Dedifferentiated amniotic fluid mesenchymal stem cell (primary cell): ENCODE measurements at regions not wholly inside any gene's neighbourhood (a gene's known extent, or its start where the extent isn't known, plus 50 kb on each side); places are given as distances from the start of the nearest gene placed in this dataset.

Experiments
- DNase-seq: peaks from one replicate; pipeline ENCODE4 v3.0.0-alpha.2; 2016; ENCODE audit errors: extremely low spot score

DNA sequence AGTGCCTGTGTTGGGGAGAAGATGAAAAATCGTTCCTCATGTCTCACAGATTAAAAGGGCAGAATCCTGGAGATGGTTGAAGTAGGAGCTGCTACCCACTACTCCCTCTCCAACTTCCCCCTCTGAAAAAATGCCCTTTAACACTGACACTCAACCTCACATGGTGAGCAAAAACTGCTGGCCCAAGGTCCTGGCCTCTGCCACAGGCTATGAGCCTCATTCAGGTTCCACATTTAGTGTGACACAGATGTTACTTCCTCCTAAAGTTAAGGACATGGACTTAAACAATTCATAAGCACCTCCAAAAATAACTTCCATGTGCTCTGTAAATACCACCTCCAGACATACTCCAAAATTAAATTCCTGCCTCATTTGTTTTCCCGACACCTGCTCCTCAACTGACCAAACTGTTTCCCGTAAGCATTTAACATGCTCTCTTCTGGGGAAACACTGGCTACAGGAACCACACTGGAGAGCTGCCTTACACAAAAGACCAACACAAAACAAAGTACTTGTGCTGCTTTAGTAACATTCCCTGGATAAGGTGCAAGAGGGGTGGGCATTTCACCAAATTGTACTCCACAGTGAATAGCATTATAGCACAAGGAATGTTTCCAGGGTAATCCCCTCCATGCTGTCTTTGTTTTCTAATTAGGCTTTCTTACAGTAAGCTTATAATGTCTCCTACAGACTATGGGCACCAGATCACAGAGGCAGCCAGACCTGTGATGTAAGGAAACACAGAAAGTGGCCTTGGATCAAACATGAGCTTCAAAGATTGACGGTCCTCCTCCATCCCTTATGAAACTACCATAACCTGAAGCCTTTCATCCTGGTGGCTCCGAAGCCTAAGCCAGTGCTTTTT is 57.0 kb downstream of the PHLDA1 start:
- no peak for DNase-seq

DNA sequence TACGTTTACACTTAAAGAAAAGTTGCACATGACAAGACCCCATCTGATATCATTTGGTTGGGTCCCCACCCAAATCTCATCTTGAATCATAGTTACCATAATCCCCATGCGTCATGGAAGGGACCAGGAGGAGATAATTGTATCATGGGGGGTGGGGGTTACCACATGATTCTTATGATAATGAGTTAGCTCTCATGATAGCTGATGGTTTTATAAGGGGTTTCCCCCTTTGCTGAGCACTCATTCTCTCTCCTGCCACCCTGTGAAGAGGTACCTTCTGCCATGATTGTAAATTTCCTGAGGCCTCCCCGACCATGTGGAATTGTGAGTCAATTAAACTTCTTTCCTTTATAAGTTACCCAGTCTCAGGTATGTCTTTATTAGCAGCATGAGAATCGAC is 60.3 kb downstream of the PHLDA1 start:
- DNase-seq: no peak

DNA sequence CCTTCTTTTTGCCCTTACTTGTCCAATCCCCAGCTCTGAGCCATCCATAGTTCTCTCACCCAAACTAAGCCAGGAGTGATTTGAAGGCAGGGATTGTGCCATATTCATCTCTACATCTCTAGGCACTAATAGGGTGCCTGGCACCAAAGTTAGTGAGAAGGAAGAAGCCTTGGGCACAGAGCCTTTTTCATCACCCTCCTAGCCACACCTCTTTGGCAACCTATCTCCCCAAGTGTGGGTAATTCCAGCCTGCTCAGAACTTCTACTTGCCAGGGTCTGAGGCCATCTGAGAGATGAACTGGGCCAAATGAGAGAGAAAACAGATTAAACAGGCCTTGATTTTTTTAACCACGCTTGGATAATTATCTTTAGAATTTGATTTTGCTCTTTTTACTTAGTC is 61.3 kb downstream of the PHLDA1 start:
- no peak for DNase-seq

- DNase-seq: no peak
These were observed 61.8 kb downstream of the PHLDA1 start for GRCh38 chr12:75969768-75970167.

- DNase-seq: no peak
These were observed 65.9 kb downstream of the PHLDA1 start for GRCh38 chr12:75965661-75966060.

DNA sequence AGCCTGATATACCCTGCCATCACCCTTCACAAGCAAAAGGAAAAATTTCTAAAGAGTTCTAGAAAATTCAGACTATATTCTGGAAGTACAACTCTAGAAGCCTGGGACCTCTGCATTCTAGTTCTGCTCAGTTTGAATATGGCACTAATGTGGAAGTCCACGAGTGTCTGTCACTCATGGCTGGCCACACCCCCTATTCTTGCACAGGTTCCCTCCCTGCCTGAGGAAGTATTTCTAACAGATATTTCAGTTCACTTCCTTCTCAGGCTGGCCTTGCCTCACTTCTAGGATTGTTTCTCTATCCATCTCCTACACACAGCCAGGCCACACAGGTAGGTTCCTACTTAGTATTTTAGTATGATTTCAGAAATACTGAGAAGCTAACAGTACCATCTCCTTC is 67.4 kb downstream of the PHLDA1 start:
- no peak for DNase-seq

DNA sequence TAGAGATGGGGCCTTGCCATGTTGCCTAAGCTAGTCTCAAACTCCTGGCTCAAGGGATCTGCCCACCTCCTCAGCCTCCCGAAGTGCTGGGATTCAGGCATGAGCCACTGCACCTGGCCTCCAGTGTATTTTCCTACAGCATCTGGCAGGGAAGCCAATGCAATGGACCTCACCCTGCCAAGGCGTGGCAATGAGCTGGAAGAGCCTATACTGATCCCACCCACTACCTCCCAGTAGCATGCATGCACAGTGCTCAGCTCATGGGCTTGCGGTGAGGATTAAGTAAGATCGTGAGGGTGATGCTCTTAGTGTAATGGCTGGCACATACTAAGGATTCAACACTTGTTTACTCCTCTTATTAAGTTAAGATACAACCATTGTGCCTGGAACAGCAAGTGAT is 69.7 kb downstream of the PHLDA1 start:
- DNase-seq: no peak

DNA sequence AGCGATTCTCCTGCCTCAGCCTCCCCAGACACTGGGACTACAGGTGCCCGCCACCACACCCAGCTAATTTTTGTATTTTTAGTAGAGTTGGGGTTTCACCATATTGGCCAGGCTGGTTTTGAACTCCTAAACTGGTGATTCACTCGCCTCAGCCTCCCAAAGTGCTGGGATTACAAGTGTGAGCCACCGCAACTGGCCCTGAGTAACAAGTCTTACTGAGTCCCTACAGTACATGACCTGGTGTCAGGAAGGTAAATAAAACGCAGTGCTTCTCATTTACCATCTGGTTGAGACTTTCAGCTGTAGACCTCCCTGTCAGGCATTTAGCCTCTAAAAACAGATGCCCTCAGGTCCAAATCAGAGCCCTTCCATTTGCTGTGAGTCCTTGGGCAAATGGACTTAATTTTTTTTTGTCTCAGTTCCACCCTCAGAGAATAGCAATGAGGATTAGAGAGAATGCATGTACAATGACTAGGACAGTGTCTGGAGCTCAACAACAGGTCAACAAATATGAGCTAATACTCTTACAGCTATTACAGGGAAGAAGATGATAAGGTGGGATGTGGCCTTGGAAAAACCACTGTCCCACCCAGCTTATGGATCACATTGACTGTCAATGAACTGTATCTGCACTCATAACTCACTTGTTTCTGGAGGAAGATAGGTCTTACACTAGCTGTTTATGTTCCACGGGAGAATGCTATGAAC is 70.5 kb downstream of the PHLDA1 start:
- no peak for DNase-seq

GRCh38 chr12:75960086-75960910 is 71.3 kb downstream of the PHLDA1 start:
- no peak for DNase-seq

DNA sequence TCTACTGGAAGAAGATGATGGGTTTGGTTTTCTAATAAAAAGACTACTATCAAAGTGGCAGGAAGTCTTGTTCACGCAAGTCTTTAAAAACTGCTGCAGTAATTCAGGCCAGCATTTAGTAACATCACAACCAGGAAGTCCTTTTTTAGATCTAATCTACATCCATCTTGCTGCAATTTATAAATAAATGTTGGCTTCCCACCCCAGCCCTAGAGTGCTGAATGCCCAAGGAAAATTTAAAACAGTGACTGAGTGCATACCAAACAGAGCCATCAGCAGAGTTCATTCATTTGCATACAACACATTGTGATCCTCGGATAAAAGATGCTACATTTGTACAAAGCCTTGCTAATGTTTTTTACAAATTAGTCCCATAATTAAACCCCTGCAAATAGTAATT is 72.1 kb downstream of the PHLDA1 start:
- no peak for DNase-seq

DNA sequence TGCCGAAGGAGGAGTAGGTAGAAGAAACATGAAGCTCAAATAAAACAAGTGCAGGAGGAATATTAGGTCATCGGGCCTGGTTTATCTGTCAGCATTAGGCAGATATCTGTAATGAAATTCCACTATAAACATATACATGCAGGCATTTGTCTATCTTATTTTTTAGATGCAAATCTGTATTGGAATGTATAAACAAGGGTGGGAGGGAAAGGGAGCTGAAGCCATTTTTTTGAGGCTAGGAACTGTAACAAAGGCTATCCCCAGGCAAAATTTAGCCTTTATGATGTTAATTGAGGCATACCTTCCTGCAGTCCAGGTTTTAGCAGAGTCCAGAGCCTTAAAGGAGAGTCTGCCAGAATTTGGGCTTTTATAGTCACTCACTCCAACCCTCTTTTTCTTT is 72.5 kb downstream of the PHLDA1 start:
- DNase-seq: no peak

DNA sequence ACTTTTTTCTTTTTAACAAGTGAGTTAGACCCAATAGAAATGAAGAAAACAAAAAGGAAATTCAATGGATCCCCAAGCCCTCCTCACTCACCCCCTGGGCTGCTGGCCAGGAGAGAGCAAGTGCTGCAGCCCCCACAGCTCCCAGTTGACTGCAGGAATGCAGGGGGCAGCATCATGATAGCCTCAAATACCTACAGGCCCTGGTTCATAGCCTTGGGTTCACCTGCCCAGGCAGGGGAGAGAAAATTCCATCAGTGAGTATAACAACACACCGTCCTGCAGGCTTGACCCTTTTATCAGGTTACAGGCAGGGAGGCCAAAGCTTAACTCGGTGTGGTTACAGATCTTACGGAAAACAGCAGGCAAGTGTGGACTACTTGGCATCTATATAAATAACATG is 76.3 kb downstream of the PHLDA1 start:
- no peak for DNase-seq

DNA sequence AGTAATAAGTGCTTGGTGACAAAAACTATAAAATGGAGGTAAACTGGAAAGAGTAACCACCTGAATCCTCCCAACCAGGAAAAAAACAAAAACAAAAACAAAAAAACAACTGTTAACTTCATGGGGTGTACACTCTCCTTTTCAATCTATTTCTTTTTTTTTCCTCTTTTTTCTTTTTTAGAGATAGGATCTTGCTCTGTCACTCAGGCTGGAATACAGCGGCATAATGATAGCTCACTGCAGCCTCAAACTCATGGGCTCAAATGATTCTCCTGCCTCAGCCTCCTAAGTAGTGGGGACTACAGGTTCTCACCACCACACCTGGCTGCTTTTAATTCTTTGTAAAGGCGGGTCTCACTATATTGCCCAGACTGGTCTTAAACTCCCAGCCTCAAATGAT is 76.8 kb downstream of the PHLDA1 start:
- no peak for DNase-seq

- peak; percentile 78 for DNase-seq
These were observed 77.5 kb downstream of the PHLDA1 start for GRCh38 chr12:75954041-75954440.

- no peak for DNase-seq
These were observed 78.2 kb downstream of the PHLDA1 start for GRCh38 chr12:75953312-75953906.

GRCh38 chr12:75951399-75952278 is 79.9 kb downstream of the PHLDA1 start:
- no peak for DNase-seq

DNA sequence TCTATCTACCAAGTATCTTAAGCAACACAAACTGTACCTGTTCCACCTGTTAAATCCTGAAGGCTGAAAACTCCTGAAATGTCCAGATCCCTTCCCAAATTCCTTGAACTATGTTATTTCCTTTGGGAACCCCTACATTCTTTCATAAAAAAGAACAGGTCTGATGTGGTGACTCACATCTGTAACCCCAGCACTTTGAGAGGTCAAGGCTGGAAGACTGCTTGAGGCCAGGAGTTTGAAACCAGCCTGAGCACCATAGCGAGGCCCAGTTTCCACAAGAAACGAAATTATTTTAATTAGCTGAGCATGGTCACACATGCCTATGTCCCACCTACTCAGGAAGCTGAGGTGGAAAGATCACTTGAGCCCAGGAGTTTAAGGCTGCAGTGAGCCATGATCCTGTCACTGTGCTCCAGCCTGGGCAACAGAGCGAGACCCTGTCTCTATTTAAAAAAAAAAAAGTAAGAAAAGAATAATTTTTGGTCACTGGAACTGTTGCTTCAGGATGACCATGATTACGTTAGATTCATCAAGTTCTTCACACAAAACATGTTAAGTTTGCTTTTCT is 84.3 kb downstream of the PHLDA1 start:
- no peak for DNase-seq

DNA sequence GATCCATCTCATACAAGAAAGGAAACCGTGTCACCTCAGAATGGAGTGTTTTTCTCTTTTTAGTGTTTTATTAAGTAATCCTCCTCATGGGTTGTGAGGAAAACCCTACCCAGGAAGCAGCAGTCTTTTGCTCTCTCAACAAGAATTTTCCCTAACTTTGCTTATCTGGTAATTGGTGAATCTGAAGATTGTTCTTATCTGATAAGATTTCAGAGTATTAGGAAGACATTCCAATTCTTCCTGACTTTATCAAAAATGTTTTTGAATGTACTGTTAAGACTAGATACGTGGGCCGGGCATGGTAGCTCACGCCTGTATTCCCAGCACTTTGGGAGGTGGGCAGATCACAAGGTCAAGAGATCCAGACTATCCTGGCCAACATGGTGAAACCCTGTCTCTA is 86.0 kb downstream of the PHLDA1 start:
- no peak for DNase-seq

- no peak for DNase-seq
These were observed 86.6 kb downstream of the PHLDA1 start for GRCh38 chr12:75944905-75945432.
